Panc1 (cell line): ENCODE measurements at regions not wholly inside any gene's neighbourhood (a gene's known extent, or its start where the extent isn't known, plus 50 kb on each side); places are given as distances from the start of the nearest gene placed in this dataset.
A peak's percentile ranks its signal among the peaks of the same experiment; 100 is the strongest.

Source experiments
- ATAC-seq: fragments of 200-7000 bp; cut with Tn5 transposase; 2 replicates; pipeline ENCODE4 v1.9.1; 2020; ENCODE audit warnings: mild to moderate bottlenecking, moderate library complexity
- BruUV-seq: library from RNA; stranded (reverse); fragments of 400-500 nt; replicated peaks from 2 replicates; lab custom pipeline; 2021; lab: Mats Ljungman, UMichigan
- CTCF ChIA-PET: fragments of 300-600 bp; sonication (Branson Sonifier 250); formaldehyde crosslinking; loops from one replicate; lab custom pipeline; 2022; ENCODE audit warnings: antibody characterized with exemption; lab: Charles Lee
- POLR2A ChIA-PET: fragments of 300-600 bp; sonication (Branson Sonifier 250); formaldehyde crosslinking; loops from one replicate; lab custom pipeline; 2022; ENCODE audit warnings: antibody characterized with exemption; lab: Charles Lee
- DNase-seq: peaks from one replicate; pipeline ENCODE4 v3.0.0-alpha.2; 2010; ENCODE audit warnings: low read depth, low spot score
- H3K27ac ChIP-seq: 2 replicates; pipeline ENCODE4 v1.5.1; 2011; ENCODE audit warnings: mild to moderate bottlenecking, low read length, inconsistent platforms
- H3K27me3 ChIP-seq: fragments of 200-500 bp; sonication (Bioruptor generic); 2 replicates; pipeline ENCODE4 v1.6.0; 2014; ENCODE audit warnings: low read length, inconsistent platforms; ENCODE audit not compliant: control insufficient read depth, insufficient read depth
- H3K36me3 ChIP-seq: fragments of 200-500 bp; sonication (Bioruptor generic); 2 replicates; pipeline ENCODE4 v1.5.1; 2014; ENCODE audit warnings: inconsistent platforms, mild to moderate bottlenecking, low read length, moderate library complexity; ENCODE audit not compliant: control insufficient read depth, insufficient read depth
- H3K4me1 ChIP-seq: 2 replicates; pipeline ENCODE4 v1.5.1; 2011; ENCODE audit warnings: inconsistent platforms, mild to moderate bottlenecking, low read length, moderate library complexity; ENCODE audit not compliant: control insufficient read depth, insufficient read depth
- H3K4me3 ChIP-seq, 2 experiments: 2 replicates each; pipeline ENCODE4 v1.5.1; 2011 to 2012; ENCODE audit warnings: low read depth in 2 of 2, low read length in 2 of 2, mild to moderate bottlenecking in 2 of 2, inconsistent platforms in 1 of 2, moderate library complexity in 1 of 2
- H3K9me3 ChIP-seq: fragments of 200-500 bp; sonication (Bioruptor generic); 2 replicates; pipeline ENCODE4 v1.5.1; 2014; ENCODE audit warnings: low read depth, mild to moderate bottlenecking, inconsistent platforms, low read length, moderate library complexity; ENCODE audit not compliant: control insufficient read depth, insufficient read depth
- CTCF ChIP-seq: fragments of 450-650 bp; IDR thresholded peaks from 2 replicates; pipeline ENCODE4 v1.5.1; 2017; ENCODE audit warnings: mild to moderate bottlenecking
- POLR2AphosphoS5 ChIP-seq: IDR thresholded peaks from 2 replicates; pipeline ENCODE4 v1.6.1; 2012; ENCODE audit warnings: mild to moderate bottlenecking, low read depth, low read length, moderate library complexity
- REST ChIP-seq, 2 experiments: IDR thresholded peaks; 2 replicates each; pipeline ENCODE4 v1.6.1; 2011 to 2012; ENCODE audit warnings: low read depth in 2 of 2, control low read depth in 1 of 2, low read length in 1 of 2, mild to moderate bottlenecking in 1 of 2, moderate library complexity in 1 of 2; ENCODE audit not compliant: insufficient read depth in 1 of 2
- SIN3A ChIP-seq: IDR thresholded peaks from 2 replicates; pipeline ENCODE4 v1.6.1; 2012; ENCODE audit warnings: low read depth, mild to moderate bottlenecking, low read length, moderate library complexity, borderline replicate concordance; ENCODE audit not compliant: insufficient read depth
- TCF7L2 ChIP-seq: IDR thresholded peaks from 2 replicates; pipeline ENCODE4 v1.6.1; 2011; ENCODE audit warnings: mild to moderate bottlenecking, low read depth, low read length, inconsistent platforms
- in situ Hi-C: cut with HindIII; loops from 2 replicates; pipeline ENCODE4 v1.10.0; 2016; ENCODE audit warnings: low sequenced_read_pairs, low pct_unique_long_range_greater_than_20kb
- intact Hi-C: fragments of 100-400 bp; cut with micrococcal nuclease; formaldehyde crosslinking; loops from one replicate; pipeline ENCODE4 v1.10.0; 2022; ENCODE audit not compliant: unreplicated experiment

GRCh38 chr3:167876620-167877281, 141.2 kb downstream of the SERPINI1 start:
- H3K27ac ChIP-seq = no peak overlapping the region
- BruUV-seq = no TSS peak
- in situ Hi-C loops = no loop called here
- no peaks in the 10 kb centered on the region for H3K9me3 ChIP-seq
- no peak overlapping the region for H3K4me3 ChIP-seq
- no peaks in the 10 kb centered on the region for H3K4me1 ChIP-seq
- CTCF ChIA-PET = interaction anchor here (0.6 kb wide), 1 partner anchor 35 kb away, joined by 3 read pairs; no protein-coding TSS in a partner anchor
- no peak for TF ChIP-seq REST (IDR thresholded peaks at IDR 0.05; ENCODE audit: insufficient read depth in 1 of 2, low read depth in 2 of 2, low read length in 1 of 2)
- no peak for TF ChIP-seq CTCF
- no peak for TF ChIP-seq TCF7L2
- TF ChIP-seq POLR2AphosphoS5 = no peak
- TF ChIP-seq SIN3A = no peak
- POLR2A ChIA-PET = no interaction called here
- intact Hi-C loops = no loop called here
- H3K36me3 ChIP-seq = no peaks in the 10 kb centered on the region
- no peaks in the 10 kb centered on the region for H3K27me3 ChIP-seq
- DNase-seq (no peak), ATAC-seq (peak; percentile 63; the same call in 1 of the 2 replicates)
